GM23248 (cell line): ENCODE measurements at regions not wholly inside any gene's neighbourhood (a gene's known extent, or its start where the extent isn't known, plus 50 kb on each side); places are given as distances from the start of the nearest gene placed in this dataset.

Experiments used
- DNase-seq: peaks from one replicate; pipeline ENCODE4 v3.0.0-alpha.2; 2015
- H2AFZ ChIP-seq: fragments of 200-600 bp; sonication (generic); 2 replicates; pipeline ENCODE4 v1.6.1; 2016; ENCODE audit warnings: antibody characterized with exemption
- H3F3A ChIP-seq: fragments of 200-600 bp; sonication (generic); 2 replicates; pipeline ENCODE4 v1.6.1; 2016; ENCODE audit warnings: mild to moderate bottlenecking, antibody characterized with exemption, mixed run types; ENCODE audit not compliant: insufficient read depth
- H3K27ac ChIP-seq: fragments of 200-600 bp; sonication (generic); 2 replicates; pipeline ENCODE4 v1.5.1; 2016; ENCODE audit warnings: mild to moderate bottlenecking
- H3K27me3 ChIP-seq: fragments of 200-600 bp; sonication (generic); replicated peaks from 2 replicates; pipeline ENCODE4 v1.6.1; 2016; ENCODE audit warnings: mild to moderate bottlenecking; ENCODE audit not compliant: insufficient read depth
- H3K36me3 ChIP-seq: fragments of 200-600 bp; sonication (generic); 2 replicates; pipeline ENCODE4 v1.6.1; 2016; ENCODE audit warnings: low read depth, mild to moderate bottlenecking
- H3K4me1 ChIP-seq: fragments of 200-600 bp; sonication (generic); 2 replicates; pipeline ENCODE4 v1.6.1; 2016; ENCODE audit warnings: mild to moderate bottlenecking; ENCODE audit not compliant: insufficient read depth
- H3K4me2 ChIP-seq: fragments of 200-600 bp; sonication (generic); one replicate; pipeline ENCODE4 v1.6.1; 2016; ENCODE audit warnings: mild to moderate bottlenecking; ENCODE audit not compliant: unreplicated experiment
- H3K4me3 ChIP-seq: fragments of 200-600 bp; sonication (generic); 2 replicates; pipeline ENCODE4 v1.5.1; 2016; ENCODE audit warnings: mild to moderate bottlenecking
- H3K79me2 ChIP-seq: fragments of 200-600 bp; sonication (generic); 2 replicates; pipeline ENCODE4 v1.6.1; 2016; ENCODE audit warnings: mild to moderate bottlenecking; ENCODE audit not compliant: insufficient read depth
- H3K9ac ChIP-seq: fragments of 200-600 bp; sonication (generic); 2 replicates; pipeline ENCODE4 v1.6.1; 2016; ENCODE audit warnings: mild to moderate bottlenecking
- H3K9me2 ChIP-seq: fragments of 200-600 bp; sonication (generic); 2 replicates; pipeline ENCODE4 v1.6.1; 2016; ENCODE audit warnings: mixed run types, mild to moderate bottlenecking, moderate library complexity; ENCODE audit not compliant: insufficient read depth
- H3K9me3 ChIP-seq: fragments of 200-600 bp; sonication (generic); one replicate; pipeline ENCODE4 v1.6.1; 2017; ENCODE audit warnings: low read depth
- H4K20me1 ChIP-seq: fragments of 200-600 bp; sonication (generic); 2 replicates; pipeline ENCODE4 v1.6.0; 2016; ENCODE audit not compliant: insufficient read depth
- EZH2 ChIP-seq: fragments of 200-600 bp; sonication (generic); IDR thresholded peaks from 2 replicates; pipeline ENCODE4 v1.6.1; 2018; ENCODE audit warnings: antibody characterized with exemption, mild to moderate bottlenecking; ENCODE audit not compliant: insufficient read depth, poor library complexity, severe bottlenecking
- EZH2phosphoT487 ChIP-seq: fragments of 200-600 bp; sonication (generic); IDR thresholded peaks from 2 replicates; pipeline ENCODE4 v1.6.1; 2018; ENCODE audit warnings: antibody characterized with exemption, moderate library complexity, mild to moderate bottlenecking, low read depth; ENCODE audit not compliant: insufficient read depth
- WGBS, 2 experiments: methylation state at CpG; one replicate each; pipeline ENCODE4 v1.1.6; 2015 to 2017; ENCODE audit warnings: low lambda C conversion rate in 2 of 2, low coverage in 1 of 2; ENCODE audit errors: missing lambda C conversion rate in 2 of 2; 5-methylcytosine and 5-hydroxymethylcytosine counted together
- in situ Hi-C: fragments of 300-500 bp; cut with MboI; formaldehyde crosslinking; loops from 2 replicates; pipeline ENCODE4 v1.15.0; 2020

DNA sequence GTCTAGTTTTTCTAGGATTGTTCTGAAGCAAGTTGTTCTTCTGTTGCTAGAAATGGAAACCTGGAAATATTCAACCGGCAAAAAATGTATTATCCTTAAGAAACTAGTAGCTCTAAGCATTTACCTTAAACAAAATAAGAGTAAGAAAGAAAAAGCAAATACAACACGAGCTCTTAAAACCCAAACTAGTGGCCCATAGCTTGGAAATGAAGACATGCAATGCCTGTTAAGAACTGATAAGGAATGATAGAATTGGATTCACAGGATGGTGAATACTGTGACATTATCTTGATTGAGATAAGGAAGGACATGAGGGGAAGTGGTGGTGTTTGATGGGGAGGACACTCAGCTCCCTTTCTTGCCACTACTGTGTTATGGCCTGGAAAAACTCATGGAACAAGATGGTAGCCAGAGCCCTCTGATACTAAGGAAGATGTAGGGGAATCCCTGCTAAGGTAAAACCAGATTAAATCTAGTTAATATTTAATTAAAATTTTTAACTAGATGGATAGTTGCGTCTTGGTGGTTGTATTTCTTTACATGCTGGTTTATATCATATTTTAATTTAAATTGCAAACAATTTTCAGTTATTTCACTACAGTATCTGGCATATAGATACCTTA, 193.8 kb downstream of the LPIN1 start:
- Histone ChIP-seq H3K4me1 (no peaks in the 10 kb centered on the region), H4K20me1 (no peaks in the 10 kb centered on the region), H3K79me2 (no peaks in the 10 kb centered on the region), H3K36me3 (no peaks in the 10 kb centered on the region), H3K27me3 (peaks cover 23% of the 10 kb centered on the region), H2AFZ (no peak overlapping the region), H3K4me2 (no peak overlapping the region), H3K4me3 (no peak overlapping the region), H3K9me2 (no peaks in the 10 kb centered on the region), H3K9me3 (no peaks in the 10 kb centered on the region), H3K9ac (no peak overlapping the region), H3F3A (no peaks in the 10 kb centered on the region), H3K27ac (no peak overlapping the region)
- TF ChIP-seq EZH2phosphoT487 (no peak), EZH2 (no peak)
- WGBS, 2 experiments = 58 to 62% methylated on average over 3 of the region's 3 CpGs
- no peak for DNase-seq
- in situ Hi-C loops = no loop called here

GRCh38 chr2:11940799-11941198, 194.4 kb downstream of the LPIN1 start:
- no peak overlapping the region for H3K4me2 ChIP-seq
- no peak overlapping the region for H3K4me3 ChIP-seq
- H3K9me2 ChIP-seq = no peaks in the 10 kb centered on the region
- no peaks in the 10 kb centered on the region for H4K20me1 ChIP-seq
- TF ChIP-seq EZH2phosphoT487 (no peak), EZH2 (no peak)
- H3K27ac ChIP-seq = no peak overlapping the region
- no peak overlapping the region for H2AFZ ChIP-seq
- no peaks in the 10 kb centered on the region for H3K36me3 ChIP-seq
- WGBS, 2 experiments = 61 to 64% methylated on average over 4 of the region's 4 CpGs
- no peaks in the 10 kb centered on the region for H3K79me2 ChIP-seq
- no peaks in the 10 kb centered on the region for H3F3A ChIP-seq
- in situ Hi-C loops = no loop called here
- H3K27me3 ChIP-seq = peaks cover 21% of the 10 kb centered on the region
- no peaks in the 10 kb centered on the region for H3K9me3 ChIP-seq
- H3K9ac ChIP-seq = no peak overlapping the region
- DNase-seq = no peak
- H3K4me1 ChIP-seq = no peaks in the 10 kb centered on the region

DNA sequence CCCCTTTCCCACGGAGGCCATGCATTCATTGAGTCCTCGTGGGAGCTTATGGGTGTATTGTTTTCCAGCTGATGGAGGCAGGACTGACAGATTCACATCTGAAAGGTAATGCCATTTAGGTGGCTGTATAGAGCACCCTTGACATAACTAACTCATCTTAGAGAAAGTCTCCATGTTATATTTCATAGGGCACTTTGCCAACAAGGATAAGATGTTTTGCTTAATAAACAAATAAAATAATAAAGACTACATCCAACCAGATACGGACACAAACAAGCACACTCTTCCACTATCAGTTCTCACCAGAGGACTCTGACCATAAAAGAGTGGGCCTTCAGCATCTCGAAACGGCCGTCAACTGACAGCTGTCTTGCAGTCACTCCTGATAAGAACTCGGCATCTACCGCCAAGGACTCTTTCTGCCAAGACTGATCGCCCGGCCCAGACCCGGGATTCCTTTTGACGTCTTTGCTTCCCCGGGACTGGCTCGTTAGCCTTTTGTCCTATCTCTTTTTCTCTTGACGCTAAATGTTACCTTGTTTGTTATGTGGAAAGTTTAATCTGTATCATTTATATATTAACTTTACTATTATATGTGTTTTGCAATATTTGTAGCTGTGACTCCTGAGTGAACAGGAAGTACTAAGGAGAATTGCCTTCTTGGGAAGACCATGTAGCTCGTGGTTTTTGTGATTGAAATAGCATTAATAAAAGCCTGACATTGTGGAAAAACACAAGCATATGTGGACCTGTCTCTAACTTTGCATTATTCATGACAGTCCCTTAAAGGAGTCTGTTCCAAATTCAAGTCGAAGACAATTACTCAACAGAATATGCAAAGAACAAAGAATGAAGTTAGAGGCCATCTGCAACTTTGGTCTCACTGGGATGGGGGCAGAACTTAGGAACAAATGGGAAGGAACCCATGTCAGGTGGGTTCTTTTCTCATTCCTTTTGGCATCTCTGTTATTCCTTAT, 195.1 kb downstream of the LPIN1 start:
- DNase-seq = no peak
- H3K4me1 ChIP-seq = no peaks in the 10 kb centered on the region
- TF ChIP-seq EZH2phosphoT487 (no peak), EZH2 (no peak)
- H3K27ac ChIP-seq = no peak overlapping the region
- H3K4me2 ChIP-seq = no peak overlapping the region
- WGBS, 2 experiments = 60 to 61% methylated on average over 17 of the region's 17 CpGs
- H3K4me3 ChIP-seq = no peak overlapping the region
- H2AFZ ChIP-seq = no peak overlapping the region
- no peaks in the 10 kb centered on the region for H3K9me3 ChIP-seq
- H3K9ac ChIP-seq = no peak overlapping the region
- H4K20me1 ChIP-seq = no peaks in the 10 kb centered on the region
- no peaks in the 10 kb centered on the region for H3F3A ChIP-seq
- H3K36me3 ChIP-seq = no peaks in the 10 kb centered on the region
- peaks cover 19% of the 10 kb centered on the region for H3K27me3 ChIP-seq
- H3K9me2 ChIP-seq = no peaks in the 10 kb centered on the region
- no peaks in the 10 kb centered on the region for H3K79me2 ChIP-seq
- in situ Hi-C loops = no loop called here

- H2AFZ ChIP-seq = no peak overlapping the region
- no peaks in the 10 kb centered on the region for H3K36me3 ChIP-seq
- H3K4me3 ChIP-seq = no peak overlapping the region
- no peaks in the 10 kb centered on the region for H3F3A ChIP-seq
- no peak overlapping the region for H3K4me2 ChIP-seq
- H4K20me1 ChIP-seq = no peaks in the 10 kb centered on the region
- WGBS, 2 experiments = 55 to 56% methylated on average over 5 of the region's 5 CpGs
- no peaks in the 10 kb centered on the region for H3K9me2 ChIP-seq
- in situ Hi-C loops = no loop called here
- no peaks in the 10 kb centered on the region for H3K4me1 ChIP-seq
- no peaks in the 10 kb centered on the region for H3K79me2 ChIP-seq
- H3K27me3 ChIP-seq = peaks cover 17% of the 10 kb centered on the region
- H3K9me3 ChIP-seq = no peaks in the 10 kb centered on the region
- TF ChIP-seq EZH2phosphoT487 = no peak
- no peak for TF ChIP-seq EZH2
- no peak for DNase-seq
- no peak overlapping the region for H3K27ac ChIP-seq
- H3K9ac ChIP-seq = no peak overlapping the region
These were observed 195.7 kb downstream of the LPIN1 start for GRCh38 chr2:11942178-11942569.
